ENCODE measurements at regions not wholly inside any gene's neighbourhood (a gene's known extent, or its start where the extent isn't known, plus 50 kb on each side); places are given as distances from the start of the nearest gene placed in this dataset.

- intact Hi-C loops (cut with DNase I): no loop called here
- TF ChIP-seq CTCF (IDR thresholded peaks at IDR 0.05): no peak
Observed at GRCh38 chr7:137084607-137085380, 216.3 kb downstream of the CHRM2 start.

DNA sequence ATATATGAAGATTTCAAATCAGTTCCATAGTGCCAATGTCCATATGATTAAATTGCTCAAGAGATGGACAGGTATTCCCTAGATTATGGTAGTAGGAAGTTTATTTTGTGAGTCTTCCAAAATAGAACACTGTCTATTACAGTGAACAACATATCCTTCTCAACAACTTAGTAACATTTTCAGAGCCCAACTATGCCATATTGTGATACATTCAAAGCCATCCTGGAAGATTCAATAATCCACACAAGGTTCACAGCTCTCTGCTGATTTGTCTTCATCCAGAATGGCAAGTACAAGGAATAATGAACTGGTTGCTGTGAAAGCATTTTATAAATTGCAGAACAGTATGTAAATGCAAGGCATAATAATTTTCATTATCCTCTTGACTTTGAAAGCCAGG is 213.9 kb downstream of the CHRM2 start:
- DNase-seq (no peak), ATAC-seq (no peak)
- no peaks in the 10 kb centered on the region for H3K4me1 ChIP-seq
- no peaks in the 10 kb centered on the region for H3K9me3 ChIP-seq
- no peak overlapping the region for H3K4me3 ChIP-seq
- TF ChIP-seq CTCF (IDR thresholded peaks at IDR 0.05): no peak
- peaks cover 0 to 2% (median 0%) of the 10 kb centered on the region in 3 donors for H3K27me3 ChIP-seq (ENCODE audit: insufficient read depth in 3 of 3, low read length in 2 of 3)
- no peak overlapping the region for H3K27ac ChIP-seq
- H3K36me3 ChIP-seq (ENCODE audit: insufficient read depth in 1 of 2, low read depth in 1 of 2): no peaks in the 10 kb centered on the region
- intact Hi-C loops (cut with DNase I): no loop called here

More at GRCh38 chr7:137084607-137085380, 216.3 kb downstream of the CHRM2 start:
- WGBS, 3 donors: 27 to 29% (median 27%) methylated on average over 5 of the region's 5 CpGs
- Histone ChIP-seq H3K4me3 (no peak overlapping the region), H3K36me3 (ENCODE audit: insufficient read depth in 1 of 2, low read depth in 1 of 2) (no peaks in the 10 kb centered on the region), H3K27me3 (ENCODE audit: insufficient read depth in 3 of 3, low read length in 2 of 3) (no peaks in the 10 kb centered on the region), H3K9me3 (no peaks in the 10 kb centered on the region), H3K4me1 (no peaks in the 10 kb centered on the region), H3K27ac (no peak overlapping the region)
- ATAC-seq (no peak), DNase-seq (no peak)

DNA sequence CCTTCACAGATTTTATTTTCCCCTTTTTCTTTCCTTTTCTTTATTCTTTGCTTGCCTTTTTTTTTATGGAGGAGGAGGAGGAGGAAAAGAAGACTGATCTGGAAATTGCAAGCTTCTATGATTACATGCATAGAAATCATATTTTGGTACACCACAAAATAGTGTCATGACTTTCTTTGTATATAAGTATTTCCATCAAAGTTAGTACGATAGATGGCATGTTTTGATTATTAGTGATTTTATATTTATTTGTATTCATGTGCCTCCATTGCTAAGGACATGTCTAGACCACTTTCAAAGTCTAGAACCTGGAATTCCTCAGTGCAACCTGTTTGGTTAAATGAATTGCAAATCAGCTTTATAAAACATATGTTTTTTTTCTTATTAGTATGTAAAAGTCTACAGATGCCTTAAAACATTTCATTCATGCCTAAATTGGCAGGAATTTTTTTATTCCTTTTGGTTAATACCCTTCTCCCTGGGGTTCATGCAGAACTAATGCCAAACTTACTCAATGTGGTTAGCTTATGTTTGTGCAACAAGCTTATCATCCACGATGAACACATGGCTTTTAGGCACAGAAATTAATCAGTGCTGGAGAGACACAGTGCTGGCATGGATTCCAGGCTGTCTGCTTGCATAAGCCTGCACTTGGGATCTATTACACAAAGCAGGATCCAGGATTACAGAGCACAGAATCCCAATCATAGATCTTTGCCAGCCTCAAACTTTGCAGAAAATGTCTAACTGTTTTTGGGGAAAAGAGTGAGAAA is 213.1 kb downstream of the CHRM2 start:
- H3K36me3 ChIP-seq (ENCODE audit: insufficient read depth in 1 of 2, low read depth in 1 of 2): no peaks in the 10 kb centered on the region
- 23 to 28% (median 26%) methylated on average over 2 of the region's 2 CpGs for WGBS, 3 donors
- no peak overlapping the region for H3K27ac ChIP-seq
- no peak for TF ChIP-seq CTCF (IDR thresholded peaks at IDR 0.05)
- H3K4me1 ChIP-seq: no peaks in the 10 kb centered on the region
- H3K9me3 ChIP-seq: no peaks in the 10 kb centered on the region
- no peak overlapping the region for H3K4me3 ChIP-seq
- ATAC-seq (peak in 2 of 4 donors; percentile 44 to 61), DNase-seq (peak; percentile 49 to 74)
- H3K27me3 ChIP-seq (ENCODE audit: insufficient read depth in 3 of 3, low read length in 2 of 3): peaks cover 0 to 2% (median 0%) of the 10 kb centered on the region in 3 donors
- intact Hi-C loops (cut with DNase I): no loop called here

DNA sequence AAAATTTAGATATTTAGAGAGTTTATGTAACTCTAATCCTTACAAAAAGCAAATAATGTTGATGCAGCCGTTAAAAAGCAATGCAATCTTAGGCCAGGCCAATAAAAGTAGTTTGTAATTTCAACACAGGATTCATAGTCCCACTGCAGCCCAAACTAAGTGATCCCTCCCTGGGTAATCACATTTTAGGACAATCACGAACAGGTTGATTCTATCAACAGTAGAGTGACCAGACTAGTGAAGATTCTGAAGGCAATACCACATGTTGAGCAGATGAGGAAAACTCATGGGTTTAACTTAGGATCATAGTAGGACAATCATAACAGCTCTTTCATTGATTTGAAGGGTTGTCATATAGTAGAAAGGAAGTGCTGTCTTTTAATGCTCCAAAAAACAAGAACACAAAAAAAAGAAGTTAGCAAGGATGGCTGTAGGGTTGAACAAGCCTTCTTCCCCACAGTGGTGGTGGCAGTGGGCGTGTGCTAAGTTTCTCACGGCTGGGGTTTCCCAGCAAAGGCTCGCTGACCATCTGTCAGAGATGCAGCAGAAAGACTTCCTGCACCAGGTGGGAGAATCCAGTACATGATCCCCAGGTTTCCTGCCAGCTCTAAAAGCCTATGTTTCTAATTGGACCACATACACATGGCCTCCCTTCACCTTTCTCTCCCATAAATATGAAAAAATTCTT is 212.2 kb downstream of the CHRM2 start:
- H3K4me1 ChIP-seq: no peaks in the 10 kb centered on the region
- DNase-seq: no peak
- peaks cover 0 to 2% (median 0%) of the 10 kb centered on the region in 3 donors for H3K27me3 ChIP-seq (ENCODE audit: insufficient read depth in 3 of 3, low read length in 2 of 3)
- TF ChIP-seq CTCF (IDR thresholded peaks at IDR 0.05): no peak
- H3K36me3 ChIP-seq (ENCODE audit: insufficient read depth in 1 of 2, low read depth in 1 of 2): no peaks in the 10 kb centered on the region
- ATAC-seq: no peak
- H3K27ac ChIP-seq: no peak overlapping the region
- H3K4me3 ChIP-seq: no peak overlapping the region
- intact Hi-C loops (cut with DNase I): no loop called here
- H3K9me3 ChIP-seq: no peaks in the 10 kb centered on the region
- WGBS, 3 donors: 33 to 38% (median 37%) methylated on average over 5 of the region's 5 CpGs

All from psoas muscle (tissue), 7 donors.